ENCODE measurements at regions not wholly inside any gene's neighbourhood (a gene's known extent, or its start where the extent isn't known, plus 50 kb on each side); places are given as distances from the start of the nearest gene placed in this dataset.

DNA sequence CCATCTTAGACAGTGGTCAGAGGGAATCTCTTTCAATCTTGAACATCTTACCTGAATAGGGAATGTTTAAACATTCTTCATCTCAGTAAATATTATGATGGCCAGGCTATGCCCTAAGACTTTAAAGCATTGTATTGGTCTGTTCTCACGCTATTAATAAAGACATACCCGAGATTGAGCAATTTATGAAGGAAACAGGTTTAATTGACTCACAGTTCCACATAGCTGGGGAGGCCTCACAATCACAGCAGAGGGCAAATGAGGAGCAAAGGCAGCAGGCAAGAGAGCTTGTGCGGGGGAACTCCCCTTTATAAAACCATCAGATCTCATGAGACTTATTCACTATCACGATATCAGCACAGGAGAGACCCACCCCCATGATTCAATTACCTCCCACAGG, 55.3 kb upstream of the SOX9 start (continued):
- TF ChIP-seq, protein P1, sequence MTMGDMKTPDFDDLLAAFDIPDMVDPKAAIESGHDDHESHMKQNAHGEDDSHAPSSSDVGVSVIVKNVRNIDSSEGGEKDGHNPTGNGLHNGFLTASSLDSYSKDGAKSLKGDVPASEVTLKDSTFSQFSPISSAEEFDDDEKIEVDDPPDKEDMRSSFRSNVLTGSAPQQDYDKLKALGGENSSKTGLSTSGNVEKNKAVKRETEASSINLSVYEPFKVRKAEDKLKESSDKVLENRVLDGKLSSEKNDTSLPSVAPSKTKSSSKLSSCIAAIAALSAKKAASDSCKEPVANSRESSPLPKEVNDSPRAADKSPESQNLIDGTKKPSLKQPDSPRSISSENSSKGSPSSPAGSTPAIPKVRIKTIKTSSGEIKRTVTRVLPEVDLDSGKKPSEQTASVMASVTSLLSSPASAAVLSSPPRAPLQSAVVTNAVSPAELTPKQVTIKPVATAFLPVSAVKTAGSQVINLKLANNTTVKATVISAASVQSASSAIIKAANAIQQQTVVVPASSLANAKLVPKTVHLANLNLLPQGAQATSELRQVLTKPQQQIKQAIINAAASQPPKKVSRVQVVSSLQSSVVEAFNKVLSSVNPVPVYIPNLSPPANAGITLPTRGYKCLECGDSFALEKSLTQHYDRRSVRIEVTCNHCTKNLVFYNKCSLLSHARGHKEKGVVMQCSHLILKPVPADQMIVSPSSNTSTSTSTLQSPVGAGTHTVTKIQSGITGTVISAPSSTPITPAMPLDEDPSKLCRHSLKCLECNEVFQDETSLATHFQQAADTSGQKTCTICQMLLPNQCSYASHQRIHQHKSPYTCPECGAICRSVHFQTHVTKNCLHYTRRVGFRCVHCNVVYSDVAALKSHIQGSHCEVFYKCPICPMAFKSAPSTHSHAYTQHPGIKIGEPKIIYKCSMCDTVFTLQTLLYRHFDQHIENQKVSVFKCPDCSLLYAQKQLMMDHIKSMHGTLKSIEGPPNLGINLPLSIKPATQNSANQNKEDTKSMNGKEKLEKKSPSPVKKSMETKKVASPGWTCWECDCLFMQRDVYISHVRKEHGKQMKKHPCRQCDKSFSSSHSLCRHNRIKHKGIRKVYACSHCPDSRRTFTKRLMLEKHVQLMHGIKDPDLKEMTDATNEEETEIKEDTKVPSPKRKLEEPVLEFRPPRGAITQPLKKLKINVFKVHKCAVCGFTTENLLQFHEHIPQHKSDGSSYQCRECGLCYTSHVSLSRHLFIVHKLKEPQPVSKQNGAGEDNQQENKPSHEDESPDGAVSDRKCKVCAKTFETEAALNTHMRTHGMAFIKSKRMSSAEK (CRISPR knock-in tag; IDR thresholded peaks at IDR 0.05; ENCODE audit: borderline replicate concordance), result no peak
- TF ChIP-seq ESRRA (CRISPR knock-in tag; IDR thresholded peaks at IDR 0.05; ENCODE audit: borderline replicate concordance) (no peak), NR2C2 (CRISPR knock-in tag; IDR thresholded peaks at IDR 0.05) (no peak), CREB1 (CRISPR knock-in tag; IDR thresholded peaks at IDR 0.05) (no peak), HMGA2 (CRISPR knock-in tag; IDR thresholded peaks at IDR 0.05) (no peak), ZNF671 (CRISPR knock-in tag; IDR thresholded peaks at IDR 0.05) (no peak), RORB (CRISPR knock-in tag; IDR thresholded peaks at IDR 0.05) (no peak)
- TF ChIP-seq, protein P2, sequence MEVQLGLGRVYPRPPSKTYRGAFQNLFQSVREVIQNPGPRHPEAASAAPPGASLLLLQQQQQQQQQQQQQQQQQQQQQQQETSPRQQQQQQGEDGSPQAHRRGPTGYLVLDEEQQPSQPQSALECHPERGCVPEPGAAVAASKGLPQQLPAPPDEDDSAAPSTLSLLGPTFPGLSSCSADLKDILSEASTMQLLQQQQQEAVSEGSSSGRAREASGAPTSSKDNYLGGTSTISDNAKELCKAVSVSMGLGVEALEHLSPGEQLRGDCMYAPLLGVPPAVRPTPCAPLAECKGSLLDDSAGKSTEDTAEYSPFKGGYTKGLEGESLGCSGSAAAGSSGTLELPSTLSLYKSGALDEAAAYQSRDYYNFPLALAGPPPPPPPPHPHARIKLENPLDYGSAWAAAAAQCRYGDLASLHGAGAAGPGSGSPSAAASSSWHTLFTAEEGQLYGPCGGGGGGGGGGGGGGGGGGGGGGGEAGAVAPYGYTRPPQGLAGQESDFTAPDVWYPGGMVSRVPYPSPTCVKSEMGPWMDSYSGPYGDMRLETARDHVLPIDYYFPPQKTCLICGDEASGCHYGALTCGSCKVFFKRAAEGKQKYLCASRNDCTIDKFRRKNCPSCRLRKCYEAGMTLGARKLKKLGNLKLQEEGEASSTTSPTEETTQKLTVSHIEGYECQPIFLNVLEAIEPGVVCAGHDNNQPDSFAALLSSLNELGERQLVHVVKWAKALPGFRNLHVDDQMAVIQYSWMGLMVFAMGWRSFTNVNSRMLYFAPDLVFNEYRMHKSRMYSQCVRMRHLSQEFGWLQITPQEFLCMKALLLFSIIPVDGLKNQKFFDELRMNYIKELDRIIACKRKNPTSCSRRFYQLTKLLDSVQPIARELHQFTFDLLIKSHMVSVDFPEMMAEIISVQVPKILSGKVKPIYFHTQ (CRISPR knock-in tag; IDR thresholded peaks at IDR 0.05), result no peak
- TF ChIP-seq, protein P3, sequence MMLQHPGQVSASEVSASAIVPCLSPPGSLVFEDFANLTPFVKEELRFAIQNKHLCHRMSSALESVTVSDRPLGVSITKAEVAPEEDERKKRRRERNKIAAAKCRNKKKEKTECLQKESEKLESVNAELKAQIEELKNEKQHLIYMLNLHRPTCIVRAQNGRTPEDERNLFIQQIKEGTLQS (CRISPR knock-in tag; conservative IDR thresholded peaks at IDR 0.05), result no peak
- TF ChIP-seq, protein P4, sequence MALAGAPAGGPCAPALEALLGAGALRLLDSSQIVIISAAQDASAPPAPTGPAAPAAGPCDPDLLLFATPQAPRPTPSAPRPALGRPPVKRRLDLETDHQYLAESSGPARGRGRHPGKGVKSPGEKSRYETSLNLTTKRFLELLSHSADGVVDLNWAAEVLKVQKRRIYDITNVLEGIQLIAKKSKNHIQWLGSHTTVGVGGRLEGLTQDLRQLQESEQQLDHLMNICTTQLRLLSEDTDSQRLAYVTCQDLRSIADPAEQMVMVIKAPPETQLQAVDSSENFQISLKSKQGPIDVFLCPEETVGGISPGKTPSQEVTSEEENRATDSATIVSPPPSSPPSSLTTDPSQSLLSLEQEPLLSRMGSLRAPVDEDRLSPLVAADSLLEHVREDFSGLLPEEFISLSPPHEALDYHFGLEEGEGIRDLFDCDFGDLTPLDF (CRISPR knock-in tag; IDR thresholded peaks at IDR 0.05), result no peak

DNA sequence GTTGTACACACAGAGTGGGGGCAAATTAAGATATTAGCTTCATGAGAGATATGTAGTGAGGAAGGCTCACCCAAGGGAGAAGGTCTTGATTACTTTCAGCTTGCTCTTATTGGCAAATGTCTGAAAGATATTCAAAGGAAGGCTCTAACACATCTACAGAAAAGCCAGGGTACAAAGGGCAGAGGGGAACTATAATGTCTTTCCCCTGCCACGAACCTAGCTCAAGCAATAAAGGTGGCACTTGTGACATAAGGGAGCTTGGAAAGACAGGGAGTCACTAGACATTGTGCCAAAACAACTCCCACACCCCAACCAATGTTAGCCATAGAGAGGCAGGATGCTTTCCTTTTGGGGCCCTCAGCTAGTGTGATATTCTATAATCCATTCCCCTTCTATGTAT, 52.2 kb upstream of the SOX9 start:
- DNase-seq (ENCODE audit: low spot score) (no peak), ATAC-seq (no peak)
- Mint-ChIP-seq H3K4me3 (no peak overlapping the region), H3K9me3 (no peaks in the 10 kb centered on the region), H3K27me3 (ENCODE audit: low read depth) (no peaks in the 10 kb centered on the region; the same call in 1 of the 2 replicates), H3K4me1 (no peaks in the 10 kb centered on the region), H3K27ac (no peak overlapping the region), H3K36me3 (no peaks in the 10 kb centered on the region)
- ChIA-PET POLR2A (no interaction called here), CTCF (interaction anchor here (0.7 to 1.4 kb wide), 2 partner anchors 9 to 51 kb away, joined by 3 to 5 read pairs; no protein-coding TSS in a partner anchor)
- no peak for TF ChIP-seq ZNF671 (CRISPR knock-in tag; IDR thresholded peaks at IDR 0.05)
- TF ChIP-seq, protein P4 (CRISPR knock-in tag; IDR thresholded peaks at IDR 0.05), result no peak

DNA sequence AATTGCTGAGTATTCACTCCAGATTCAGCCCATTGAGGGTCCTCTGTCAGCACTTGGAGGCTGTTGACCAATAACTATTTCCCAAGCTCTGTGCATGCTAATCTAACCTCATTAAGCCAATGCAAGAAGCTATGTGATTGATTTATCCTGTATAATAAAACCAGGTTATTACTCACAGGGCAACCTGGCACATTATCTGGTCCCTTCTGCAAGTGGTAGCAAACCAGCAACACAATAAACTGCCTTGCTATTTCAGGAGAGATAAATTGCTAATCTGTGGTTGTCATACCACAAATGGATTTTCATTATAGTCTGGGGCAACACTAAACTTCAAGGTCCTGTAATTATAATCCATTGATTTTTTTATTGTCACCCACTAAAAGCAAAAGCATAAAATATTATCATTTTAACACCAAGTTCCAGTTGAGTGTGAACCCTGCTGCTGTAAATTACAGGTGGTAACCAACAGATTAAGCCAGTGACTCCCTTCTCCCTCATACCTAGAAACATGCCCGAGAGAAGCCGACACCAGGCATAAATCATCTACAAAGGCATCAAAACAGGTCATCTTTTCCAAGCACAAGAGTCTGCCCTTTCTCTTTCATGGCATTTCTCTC, 51.1 kb upstream of the SOX9 start:
- no peaks in the 10 kb centered on the region; the same call in 1 of the 2 replicates for H3K27me3 Mint-ChIP-seq (ENCODE audit: low read depth)
- POLR2A ChIA-PET, result no interaction called here
- H3K4me1 Mint-ChIP-seq, result no peaks in the 10 kb centered on the region
- TF ChIP-seq, protein P5, sequence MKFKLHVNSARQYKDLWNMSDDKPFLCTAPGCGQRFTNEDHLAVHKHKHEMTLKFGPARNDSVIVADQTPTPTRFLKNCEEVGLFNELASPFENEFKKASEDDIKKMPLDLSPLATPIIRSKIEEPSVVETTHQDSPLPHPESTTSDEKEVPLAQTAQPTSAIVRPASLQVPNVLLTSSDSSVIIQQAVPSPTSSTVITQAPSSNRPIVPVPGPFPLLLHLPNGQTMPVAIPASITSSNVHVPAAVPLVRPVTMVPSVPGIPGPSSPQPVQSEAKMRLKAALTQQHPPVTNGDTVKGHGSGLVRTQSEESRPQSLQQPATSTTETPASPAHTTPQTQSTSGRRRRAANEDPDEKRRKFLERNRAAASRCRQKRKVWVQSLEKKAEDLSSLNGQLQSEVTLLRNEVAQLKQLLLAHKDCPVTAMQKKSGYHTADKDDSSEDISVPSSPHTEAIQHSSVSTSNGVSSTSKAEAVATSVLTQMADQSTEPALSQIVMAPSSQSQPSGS (CRISPR knock-in tag; IDR thresholded peaks at IDR 0.05; ENCODE audit: borderline replicate concordance, low read depth), result no peak
- TF ChIP-seq ZNF423 (CRISPR knock-in tag; IDR thresholded peaks at IDR 0.05) (no peak), SP1 (CRISPR knock-in tag; conservative IDR thresholded peaks at IDR 0.05) (no peak), NFYB (CRISPR knock-in tag; conservative IDR thresholded peaks at IDR 0.05; ENCODE audit: low read depth) (no peak), MXD4 (CRISPR knock-in tag; IDR thresholded peaks at IDR 0.05; ENCODE audit: borderline replicate concordance) (no peak)
- TF ChIP-seq, protein P6, sequence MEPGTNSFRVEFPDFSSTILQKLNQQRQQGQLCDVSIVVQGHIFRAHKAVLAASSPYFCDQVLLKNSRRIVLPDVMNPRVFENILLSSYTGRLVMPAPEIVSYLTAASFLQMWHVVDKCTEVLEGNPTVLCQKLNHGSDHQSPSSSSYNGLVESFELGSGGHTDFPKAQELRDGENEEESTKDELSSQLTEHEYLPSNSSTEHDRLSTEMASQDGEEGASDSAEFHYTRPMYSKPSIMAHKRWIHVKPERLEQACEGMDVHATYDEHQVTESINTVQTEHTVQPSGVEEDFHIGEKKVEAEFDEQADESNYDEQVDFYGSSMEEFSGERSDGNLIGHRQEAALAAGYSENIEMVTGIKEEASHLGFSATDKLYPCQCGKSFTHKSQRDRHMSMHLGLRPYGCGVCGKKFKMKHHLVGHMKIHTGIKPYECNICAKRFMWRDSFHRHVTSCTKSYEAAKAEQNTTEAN (CRISPR knock-in tag; IDR thresholded peaks at IDR 0.05), result no peak
- no peaks in the 10 kb centered on the region for H3K36me3 Mint-ChIP-seq
- no peak overlapping the region for H3K4me3 Mint-ChIP-seq
- H3K27ac Mint-ChIP-seq, result no peak overlapping the region
- H3K9me3 Mint-ChIP-seq, result no peaks in the 10 kb centered on the region
- DNase-seq (ENCODE audit: low spot score) (no peak), ATAC-seq (no peak)
- CTCF ChIA-PET, result interaction anchor here (0.7 kb wide), 1 partner anchor 50 kb away, joined by 5 read pairs; no protein-coding TSS in a partner anchor
